GM19395 (cell line): ENCODE measurements at regions not wholly inside any gene's neighbourhood (a gene's known extent, or its start where the extent isn't known, plus 50 kb on each side); places are given as distances from the start of the nearest gene placed in this dataset.
"Not testable (repeated sequence)": the region's sequence is repeated elsewhere in the genome, so short reads cannot be mapped to it uniquely, and the experiment has no call there.

Experiments
- ATAC-seq: cut with Tn5 transposase; IDR thresholded peaks from one replicate; pipeline ENCODE4 v1.9.1; 2021; ENCODE audit warnings: mild to moderate bottlenecking, moderate library complexity; ENCODE audit not compliant: unreplicated experiment

DNA sequence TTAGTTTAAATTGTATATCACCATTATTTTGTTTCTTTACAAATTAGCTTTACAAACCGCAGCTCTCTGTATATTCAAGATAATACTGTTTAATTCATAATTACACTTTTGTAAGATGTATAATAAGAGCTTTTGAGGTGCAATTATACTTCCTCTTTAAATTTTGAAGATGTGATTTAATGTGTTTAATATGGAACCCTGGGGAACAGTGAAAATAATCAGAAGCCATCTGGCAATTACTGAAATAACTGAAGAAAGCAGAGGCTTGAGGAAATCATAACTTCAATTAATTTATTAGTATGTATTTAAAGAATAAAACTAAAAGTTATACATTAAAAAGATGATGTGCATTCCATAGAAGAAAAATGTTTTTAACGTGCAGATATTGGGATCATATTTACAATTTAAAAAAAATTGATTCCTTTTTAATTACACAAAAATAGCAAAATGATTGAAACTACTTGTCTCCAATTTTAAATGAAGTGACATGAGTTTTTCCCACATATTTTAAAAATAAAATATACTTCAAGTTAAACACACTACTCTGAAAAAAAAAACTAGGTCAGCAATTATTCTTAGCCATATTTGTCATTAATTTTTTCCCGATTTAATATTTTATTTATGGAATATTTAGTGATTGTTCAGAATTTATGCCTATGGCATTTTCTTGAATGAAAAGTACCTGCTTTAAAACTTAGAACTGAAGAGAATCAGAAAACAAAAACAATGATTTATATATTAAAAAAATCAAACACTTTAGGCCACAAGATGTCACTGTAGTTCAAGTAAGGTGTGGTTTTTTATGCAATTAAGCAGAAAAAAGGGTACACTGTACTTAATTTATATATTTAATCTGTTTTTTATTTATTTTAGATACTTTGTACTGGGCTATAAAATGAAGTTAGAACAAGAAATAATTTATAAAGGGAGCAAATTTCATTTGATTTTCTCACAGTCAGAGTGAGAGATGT, 942.7 kb upstream of the NDST4 start:
- no peak for ATAC-seq

DNA sequence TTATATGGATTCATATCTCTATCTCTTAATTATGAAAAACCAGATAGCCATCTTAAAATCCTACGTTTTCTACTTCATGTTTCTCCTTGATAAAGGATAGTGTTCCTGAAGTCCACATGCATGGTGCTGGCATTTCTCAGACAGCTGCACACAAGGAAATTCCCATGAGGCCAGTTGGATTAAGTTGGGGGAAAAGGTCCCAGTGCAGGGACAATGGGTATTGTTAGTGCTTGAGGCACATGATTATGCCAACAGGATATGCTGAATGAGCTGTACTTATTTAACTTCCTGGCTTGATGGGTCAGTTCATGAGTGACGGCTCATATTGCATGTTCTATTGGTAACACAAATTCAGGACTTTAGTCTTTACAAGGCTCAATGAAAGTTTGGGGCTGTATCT, 913.9 kb upstream of the NDST4 start:
- ATAC-seq, result no peak

DNA sequence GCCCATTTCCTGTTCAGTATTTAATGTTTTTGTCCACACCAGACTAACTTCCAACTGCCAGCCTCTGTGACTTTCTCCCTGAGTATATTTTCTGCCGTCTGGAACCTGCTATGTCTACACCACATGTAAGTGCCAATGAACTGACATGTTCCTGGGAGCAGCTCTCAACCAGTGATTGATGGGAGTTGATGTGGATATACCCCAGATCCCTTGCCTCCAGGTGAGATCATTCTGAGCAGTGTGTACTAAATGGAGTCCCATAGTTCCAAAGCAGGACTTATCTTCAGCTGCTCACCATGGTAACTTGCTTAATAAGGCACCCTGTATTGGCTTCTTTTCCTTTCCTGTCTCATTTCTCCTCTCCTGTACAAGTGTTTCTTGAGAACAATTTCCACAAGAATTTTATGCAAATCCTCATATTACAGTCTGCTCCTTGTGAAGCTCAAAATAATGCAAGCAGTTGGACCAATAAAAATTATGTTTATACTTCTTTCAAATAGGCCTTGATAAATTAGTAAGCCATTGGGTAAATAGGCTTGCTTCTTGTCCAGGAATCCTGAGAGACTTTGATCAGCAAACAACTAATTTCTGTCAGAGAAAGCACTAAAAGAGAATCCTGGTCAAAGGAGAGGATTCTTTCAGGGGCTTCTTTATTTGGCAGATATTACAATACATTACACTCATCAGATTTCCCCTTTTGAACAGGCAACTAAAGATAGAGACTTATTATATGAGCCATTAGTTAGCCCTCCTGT, 911.7 kb upstream of the NDST4 start:
- ATAC-seq, result no peak

DNA sequence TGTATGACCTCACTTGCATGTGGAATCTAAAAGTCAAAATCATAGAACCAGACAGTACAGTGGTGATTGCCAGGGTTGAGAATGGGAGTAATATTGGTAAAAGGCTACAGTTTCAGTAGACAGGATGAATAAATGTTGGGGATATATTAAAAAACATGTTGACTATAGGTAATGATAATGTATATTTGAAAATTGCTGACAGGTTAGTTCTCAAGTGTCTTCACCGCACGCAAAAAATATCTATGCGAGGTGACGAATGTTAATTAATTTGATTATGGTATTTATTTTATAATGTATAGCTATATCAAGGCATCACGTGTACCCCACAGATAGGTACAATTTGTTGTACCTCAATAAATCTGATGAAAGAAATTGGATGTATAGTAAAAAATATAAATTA, 909.6 kb upstream of the NDST4 start:
- ATAC-seq, result no peak

DNA sequence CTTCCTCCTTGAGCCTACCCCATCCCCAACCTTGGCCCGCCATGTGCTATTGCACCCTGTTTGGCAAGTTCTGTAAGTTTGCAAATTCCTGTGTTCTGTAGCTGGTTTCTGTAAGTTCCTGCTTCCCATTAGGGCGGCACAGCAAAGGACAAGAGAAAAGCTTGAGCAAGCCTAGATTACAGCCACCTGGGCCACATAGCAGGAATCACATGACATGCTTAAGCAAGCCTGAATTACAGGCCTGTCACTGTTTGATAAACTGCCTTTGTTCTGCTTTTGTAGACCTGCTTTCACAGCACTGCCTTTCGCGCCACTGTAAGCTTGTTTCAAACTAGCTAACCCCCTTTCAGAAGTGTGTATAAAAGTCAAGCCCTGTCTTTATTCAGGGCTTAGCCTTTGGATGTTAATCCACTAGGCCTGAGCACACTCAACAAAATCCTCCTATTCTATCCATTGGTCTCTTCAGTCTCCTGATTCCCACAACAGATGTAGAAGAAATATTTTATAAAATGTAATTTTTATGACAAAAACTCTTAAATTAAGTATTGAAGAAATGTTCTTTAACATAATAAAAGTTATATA, 906.8 kb upstream of the NDST4 start:
- no peak for ATAC-seq

DNA sequence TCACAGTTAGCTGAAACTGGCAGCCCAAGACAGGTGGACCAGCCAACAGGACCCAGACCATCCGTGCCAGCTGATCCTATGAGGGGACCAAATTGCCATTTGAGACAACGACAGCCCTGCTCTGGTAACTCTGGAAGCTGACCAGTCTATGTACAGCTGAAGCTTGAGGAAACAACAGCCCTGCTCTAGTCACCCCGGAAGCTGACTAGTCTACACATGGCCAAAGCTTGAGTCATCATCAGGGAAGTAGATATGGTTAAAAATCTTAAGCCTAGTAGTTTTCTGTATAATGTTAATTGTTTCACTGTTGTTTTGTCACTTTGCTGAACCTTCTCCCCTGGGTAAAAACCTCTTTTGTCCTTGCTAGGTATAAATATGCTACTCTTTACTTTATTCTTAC, 905.4 kb upstream of the NDST4 start:
- no peak for ATAC-seq

DNA sequence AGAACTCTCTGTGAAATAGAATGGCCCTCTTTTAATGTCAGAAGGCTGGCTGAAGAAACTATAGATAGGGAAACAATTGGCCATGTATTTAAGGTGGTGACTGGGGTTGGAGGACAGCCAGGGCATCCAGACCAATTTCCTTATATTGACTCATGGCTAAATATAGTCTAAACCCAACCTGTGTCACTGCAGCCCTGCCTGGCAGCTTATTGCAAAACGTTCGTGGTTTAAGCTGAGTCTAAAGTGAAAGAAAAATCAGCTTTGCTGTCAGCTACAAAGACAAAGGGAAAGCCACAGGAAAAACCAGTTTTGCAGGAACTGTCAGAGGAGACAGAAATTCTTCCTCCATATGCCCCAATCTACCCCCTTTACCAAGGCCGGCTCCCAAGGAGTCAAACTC, 902.8 kb upstream of the NDST4 start:
- no peak for ATAC-seq

DNA sequence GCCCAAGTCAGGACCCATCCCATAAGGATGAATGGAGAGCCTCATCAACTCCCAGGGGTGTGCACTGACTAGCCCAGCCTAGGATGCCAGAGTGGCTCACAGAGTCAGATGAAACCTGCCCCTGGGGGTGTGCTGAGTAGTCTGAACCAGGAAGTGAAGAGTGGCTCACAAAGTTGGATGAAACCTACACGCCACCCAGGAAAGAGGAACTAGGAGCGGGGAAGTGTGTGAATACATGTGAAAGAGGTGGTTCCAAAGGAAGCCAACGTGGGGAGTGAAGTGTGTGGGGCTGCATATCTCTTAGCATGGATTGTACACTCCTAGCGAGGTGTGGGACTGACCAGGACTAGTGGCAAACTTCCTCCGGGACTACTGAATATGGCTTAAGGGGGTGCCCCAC, 902.1 kb upstream of the NDST4 start:
- no peak for ATAC-seq

DNA sequence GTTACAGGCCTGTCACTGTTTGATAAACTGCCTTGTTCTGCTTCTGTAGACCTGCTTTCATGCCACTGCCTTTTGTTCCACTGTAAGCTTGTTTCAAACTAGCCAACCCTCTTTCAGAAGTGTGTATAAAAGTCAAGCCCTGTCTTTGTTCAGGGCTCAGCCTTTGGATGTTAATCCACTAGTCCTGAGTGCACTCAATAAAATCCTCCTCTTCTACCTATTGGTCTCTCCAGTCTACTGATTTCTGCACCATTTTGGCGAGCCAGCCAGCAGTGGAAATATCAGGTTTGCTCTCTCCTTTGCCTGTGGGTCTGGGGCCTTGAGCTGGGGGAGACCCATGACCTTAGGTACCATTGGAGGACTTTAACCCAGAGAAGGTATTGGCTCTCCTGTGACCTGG, 901.6 kb upstream of the NDST4 start:
- ATAC-seq, result no peak

DNA sequence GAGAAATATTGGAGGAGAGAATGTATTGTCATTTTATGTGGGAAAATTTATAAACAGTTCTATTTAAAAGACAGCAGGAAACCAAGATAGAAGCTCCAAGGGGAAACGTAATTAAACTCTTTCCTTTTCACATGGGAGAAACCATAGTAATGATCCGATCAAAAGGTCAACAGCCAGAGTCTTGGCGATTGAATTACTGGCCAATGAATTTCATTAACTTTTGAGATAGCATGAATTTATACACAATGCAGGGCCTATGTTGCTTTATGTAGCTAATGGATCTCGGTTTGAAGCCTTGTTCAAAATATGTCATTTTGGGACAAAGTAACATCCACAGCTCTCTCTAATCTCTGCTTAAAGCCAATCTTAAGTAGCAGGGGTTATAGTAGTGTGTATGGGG, 897.5 kb upstream of the NDST4 start:
- ATAC-seq, result no peak

DNA sequence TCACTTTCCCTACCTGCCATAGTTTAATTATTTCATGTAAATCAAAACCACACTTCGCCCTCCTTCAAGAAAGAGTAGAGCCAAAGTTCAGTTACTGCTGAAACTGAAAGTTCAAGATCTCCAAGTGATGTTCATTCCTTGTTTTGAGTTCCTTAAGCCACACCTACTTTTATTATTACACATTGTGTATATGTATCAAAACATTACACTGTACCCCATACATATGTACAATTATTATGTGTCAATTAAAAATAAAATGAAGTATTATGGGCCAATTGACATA, 892.3 kb upstream of the NDST4 start:
- no peak for ATAC-seq

DNA sequence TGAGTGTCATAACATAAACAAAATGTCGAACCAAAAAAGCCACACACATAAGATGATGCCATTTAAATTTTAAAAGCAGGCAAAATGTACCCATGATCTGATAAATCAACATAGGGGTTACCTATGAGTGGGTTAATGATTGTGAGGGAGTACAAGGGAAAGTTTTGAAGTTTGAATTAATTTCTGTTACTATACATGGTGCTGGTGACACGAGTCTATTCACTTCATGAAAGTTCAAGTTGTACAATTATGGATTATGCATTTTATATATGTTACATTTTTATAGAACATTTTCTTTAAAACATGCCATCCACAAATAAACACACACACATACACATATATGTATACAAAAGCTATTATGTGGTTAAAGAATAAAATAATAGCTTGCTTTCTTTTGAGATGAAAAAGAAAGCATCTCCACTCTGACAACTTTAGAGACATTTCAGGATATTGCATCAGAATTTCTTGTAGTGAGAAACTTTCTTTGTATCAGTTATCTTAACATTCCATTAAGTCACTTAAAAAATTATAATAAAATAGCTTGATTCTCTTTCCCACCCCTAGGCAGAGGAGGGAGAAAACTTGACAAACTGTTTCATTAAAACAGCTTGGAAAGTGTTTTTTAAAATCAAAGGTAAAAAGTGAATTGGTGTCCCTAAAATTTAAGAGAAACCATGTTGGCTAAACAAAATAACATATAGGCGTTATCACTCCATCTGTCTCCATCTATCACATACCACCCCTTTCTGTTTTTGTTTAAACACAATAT, 891.8 kb upstream of the NDST4 start:
- no peak for ATAC-seq

DNA sequence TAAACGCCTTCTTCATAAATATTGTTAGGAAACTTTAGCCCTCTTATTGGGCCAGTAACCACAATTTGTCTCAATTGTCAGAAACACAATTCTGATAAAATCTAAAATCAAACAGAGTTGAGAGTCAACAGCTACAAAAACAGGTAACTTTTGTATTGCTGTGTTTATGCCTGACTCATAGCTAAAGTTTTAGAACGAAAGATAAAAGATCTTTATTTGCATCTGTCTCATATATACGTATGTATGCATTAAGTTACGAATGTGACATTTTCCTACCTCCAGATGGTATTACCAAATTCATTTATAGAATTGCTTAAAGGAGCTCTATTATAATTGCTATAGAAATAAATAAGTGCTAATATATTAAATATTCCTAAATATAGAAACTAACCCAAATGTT, 887.9 kb upstream of the NDST4 start:
- no peak for ATAC-seq

DNA sequence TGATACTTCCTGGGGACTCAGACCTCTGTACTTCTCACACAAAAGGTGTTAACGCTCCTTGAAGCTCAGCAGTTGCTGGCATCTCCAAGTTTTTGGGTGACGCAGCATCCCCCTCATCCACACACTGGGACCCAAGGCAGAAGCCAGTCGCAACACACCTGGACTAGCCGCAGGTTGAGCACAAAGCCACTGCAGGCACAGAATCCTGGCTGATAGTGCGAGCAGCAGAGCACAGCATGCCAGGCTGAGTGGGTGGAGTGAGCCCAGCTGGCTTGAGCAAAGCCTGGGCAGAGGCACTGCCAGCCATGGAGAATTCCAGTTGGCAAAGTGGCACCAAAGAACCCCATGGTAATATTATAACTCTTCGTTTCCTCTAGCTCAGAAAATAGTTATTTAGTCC, 873.2 kb upstream of the NDST4 start:
- no peak for ATAC-seq

DNA sequence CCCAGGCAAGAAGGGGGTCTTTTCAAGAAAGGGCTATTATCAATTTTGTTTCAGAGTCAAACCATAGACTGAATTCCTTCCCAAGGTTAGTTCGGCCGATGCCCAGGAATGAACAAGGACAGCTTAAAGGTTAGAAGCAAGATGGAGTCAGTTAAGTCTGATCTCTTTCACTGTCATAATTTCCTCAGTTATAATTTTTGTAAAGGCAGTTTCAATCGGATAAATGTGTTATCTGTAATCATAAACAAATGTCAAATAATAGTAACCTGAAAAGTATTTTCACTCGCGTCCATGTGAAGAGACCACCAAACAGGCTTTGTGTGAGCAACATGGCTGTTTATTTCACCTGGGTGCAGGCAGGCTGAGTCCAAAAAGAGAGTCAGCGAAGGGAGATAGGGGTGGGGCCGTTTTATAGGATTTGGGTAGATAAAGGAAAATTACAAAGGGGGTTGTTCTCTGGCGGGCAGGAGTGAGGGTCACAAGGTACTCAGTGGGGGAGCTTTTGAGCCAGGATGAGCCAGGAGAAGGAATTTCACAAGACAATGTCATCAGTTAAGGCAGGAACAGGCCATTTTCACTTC, 862.1 kb upstream of the NDST4 start:
- ATAC-seq, result not testable (repeated sequence)

DNA sequence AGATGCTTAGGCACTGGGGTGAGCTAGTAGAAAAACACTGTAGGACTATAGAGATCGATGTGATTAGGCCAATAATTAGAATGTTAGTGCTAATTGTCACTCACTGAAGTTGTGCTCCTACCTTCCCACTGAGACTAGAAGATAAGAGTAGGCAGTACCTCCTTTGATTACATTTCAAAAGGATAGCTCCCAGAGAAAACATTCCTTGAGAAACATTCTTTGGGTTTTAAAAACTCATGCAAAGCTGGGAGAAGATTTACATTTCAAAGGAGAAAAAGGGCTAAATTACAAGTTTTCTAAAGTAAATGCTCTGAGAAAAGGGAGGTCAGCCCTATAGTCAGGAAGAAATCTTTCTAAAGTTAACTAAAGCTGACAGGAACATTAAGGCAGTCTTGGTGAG, 860.3 kb upstream of the NDST4 start:
- ATAC-seq, result no peak

DNA sequence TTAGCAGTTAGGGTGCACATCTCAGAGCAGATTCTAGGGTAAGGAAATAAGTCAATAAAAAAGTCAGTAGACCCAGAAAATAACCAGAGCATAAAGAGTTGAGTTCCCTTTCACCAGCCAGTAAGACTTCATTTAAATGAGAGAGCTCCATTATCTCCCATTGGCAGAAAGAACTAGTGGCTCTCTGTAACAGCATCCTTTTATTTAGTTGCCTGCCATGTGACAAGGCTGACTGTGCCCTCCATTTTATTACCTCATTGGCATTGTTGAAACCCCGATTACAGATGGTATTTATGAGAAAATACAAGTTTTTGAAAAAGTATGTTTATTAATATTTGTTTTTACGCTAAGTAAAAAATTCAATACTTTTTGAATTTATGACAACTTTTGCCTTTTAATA, 859.5 kb upstream of the NDST4 start:
- no peak for ATAC-seq

DNA sequence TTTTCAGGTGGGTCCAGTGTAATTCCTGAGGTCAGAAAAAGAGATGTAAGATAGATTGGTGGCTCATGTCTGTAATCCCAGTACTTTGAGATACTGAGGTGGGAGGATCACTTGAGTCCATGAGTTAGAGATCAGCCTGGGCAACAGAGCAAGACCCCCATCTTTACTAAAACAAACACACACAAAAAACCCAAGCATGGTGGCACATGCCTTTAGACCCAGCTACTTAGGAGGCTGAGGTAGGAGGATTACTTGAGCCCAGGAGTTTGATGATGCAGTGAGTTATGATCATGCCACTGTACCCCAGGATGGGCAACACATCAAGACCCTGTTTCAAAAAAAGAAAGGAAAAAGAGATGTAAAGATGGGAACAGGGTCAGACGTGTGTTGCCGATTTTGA, 857.4 kb upstream of the NDST4 start:
- ATAC-seq, result no peak

DNA sequence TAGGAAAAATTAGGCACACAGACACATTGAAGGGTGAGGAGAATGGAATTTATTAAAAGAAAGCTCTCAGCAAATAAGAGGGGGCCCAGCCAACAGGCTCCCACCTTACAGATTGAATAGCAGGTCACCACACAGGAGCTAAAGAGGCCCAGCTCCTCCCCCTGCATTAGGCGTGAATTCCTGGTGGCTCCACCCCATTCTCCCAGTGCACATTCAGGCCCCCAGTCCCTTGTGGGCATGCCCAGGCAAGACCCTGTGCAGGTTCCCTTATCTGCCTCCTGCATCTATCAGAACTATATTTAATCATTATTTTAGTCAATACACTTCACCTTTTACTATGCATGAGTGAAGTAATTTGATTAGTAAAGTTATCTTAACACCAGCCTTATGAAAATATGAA, 856.3 kb upstream of the NDST4 start:
- no peak for ATAC-seq

DNA sequence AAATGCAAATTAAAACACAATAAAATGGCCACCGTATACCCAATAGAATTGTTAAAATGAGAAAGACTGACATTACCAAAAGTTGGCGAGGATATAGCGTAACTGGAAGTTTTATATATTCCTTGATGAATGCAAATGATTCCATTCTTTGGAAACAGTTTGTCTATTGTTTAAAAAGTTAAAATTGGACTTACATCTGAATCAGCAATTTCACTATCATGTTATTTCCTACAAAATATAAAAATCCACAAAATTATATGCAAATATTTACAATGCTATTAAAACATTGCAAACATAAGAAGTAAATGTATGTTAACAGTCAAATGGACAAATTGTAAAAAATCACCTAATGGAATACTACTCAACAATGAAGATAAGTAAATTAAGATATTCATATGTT, 852.2 kb upstream of the NDST4 start:
- ATAC-seq, result no peak
